OCI-LY7 (cell line): ENCODE measurements at regions not wholly inside any gene's neighbourhood (a gene's known extent, or its start where the extent isn't known, plus 50 kb on each side); places are given as distances from the start of the nearest gene placed in this dataset.

Experiments used
- CTCF ChIP-seq: fragments of 200-600 bp; sonication (generic); conservative IDR thresholded peaks from 2 replicates; pipeline ENCODE4 v1.5.1; 2014; ENCODE audit warnings: mild to moderate bottlenecking, antibody characterized with exemption, low read length, moderate library complexity, mixed read lengths
- EZH2phosphoT487 ChIP-seq: fragments of 200-600 bp; sonication (generic); IDR thresholded peaks from 2 replicates; pipeline ENCODE4 v1.6.1; 2018; ENCODE audit warnings: low read depth, borderline replicate concordance, mild to moderate bottlenecking, mixed run types, antibody characterized with exemption, low read length, moderate library complexity, mixed read lengths

GRCh38 chr10:77721815-77722214, 84.2 kb upstream of the KCNMA1 start:
- TF ChIP-seq CTCF = no peak
- TF ChIP-seq EZH2phosphoT487 = no peak
